Stomach (tissue), 4 donors: ENCODE measurements at regions not wholly inside any gene's neighbourhood (a gene's known extent, or its start where the extent isn't known, plus 50 kb on each side); places are given as distances from the start of the nearest gene placed in this dataset.

ENCODE experiments used
- POLR2AphosphoS5 ChIP-seq, 3 donors: sonication (generic); formaldehyde crosslinking; IDR thresholded peaks; one replicate each; pipeline ENCODE4 v1.6.1; 2016; ENCODE audit warnings: antibody characterized with exemption in 3 of 3
- TF ChIP-seq, protein P1 (sequence below), 7 experiments: fragments of 450-650 bp in 4 of 7; fragments of 200-600 bp in 3 of 7; sonication (generic) in 3 of 7; IDR thresholded peaks; one replicate each; pipeline ENCODE4 v1.5.1; 2016 to 2019; ENCODE audit warnings: antibody characterized with exemption in 7 of 7, control low read depth in 2 of 7, mild to moderate bottlenecking in 1 of 7

DNA sequence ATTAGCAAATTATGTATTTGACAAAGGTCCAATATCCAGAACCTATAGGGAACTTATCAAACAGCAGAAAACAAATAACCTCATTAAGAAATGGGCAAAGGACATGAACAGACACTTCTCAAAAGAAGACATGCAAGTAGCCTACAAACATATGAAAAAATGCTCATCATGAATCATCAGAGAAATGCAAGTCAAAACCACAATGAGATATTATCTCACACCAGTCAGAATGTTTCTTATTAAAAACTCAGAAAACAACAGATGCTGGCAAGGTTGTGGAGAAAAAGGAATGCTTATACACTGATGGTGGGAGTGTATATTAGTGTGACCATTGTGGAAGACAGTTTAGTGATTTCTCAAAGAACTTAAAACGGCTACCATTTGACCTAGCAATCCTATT is 116.1 kb upstream of the CRBN start:
- TF ChIP-seq, protein P1, sequence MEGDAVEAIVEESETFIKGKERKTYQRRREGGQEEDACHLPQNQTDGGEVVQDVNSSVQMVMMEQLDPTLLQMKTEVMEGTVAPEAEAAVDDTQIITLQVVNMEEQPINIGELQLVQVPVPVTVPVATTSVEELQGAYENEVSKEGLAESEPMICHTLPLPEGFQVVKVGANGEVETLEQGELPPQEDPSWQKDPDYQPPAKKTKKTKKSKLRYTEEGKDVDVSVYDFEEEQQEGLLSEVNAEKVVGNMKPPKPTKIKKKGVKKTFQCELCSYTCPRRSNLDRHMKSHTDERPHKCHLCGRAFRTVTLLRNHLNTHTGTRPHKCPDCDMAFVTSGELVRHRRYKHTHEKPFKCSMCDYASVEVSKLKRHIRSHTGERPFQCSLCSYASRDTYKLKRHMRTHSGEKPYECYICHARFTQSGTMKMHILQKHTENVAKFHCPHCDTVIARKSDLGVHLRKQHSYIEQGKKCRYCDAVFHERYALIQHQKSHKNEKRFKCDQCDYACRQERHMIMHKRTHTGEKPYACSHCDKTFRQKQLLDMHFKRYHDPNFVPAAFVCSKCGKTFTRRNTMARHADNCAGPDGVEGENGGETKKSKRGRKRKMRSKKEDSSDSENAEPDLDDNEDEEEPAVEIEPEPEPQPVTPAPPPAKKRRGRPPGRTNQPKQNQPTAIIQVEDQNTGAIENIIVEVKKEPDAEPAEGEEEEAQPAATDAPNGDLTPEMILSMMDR (IDR thresholded peaks at IDR 0.05): no peak
- TF ChIP-seq POLR2AphosphoS5 (IDR thresholded peaks at IDR 0.05): no peak
